A673 (cell line): ENCODE measurements at regions not wholly inside any gene's neighbourhood (a gene's known extent, or its start where the extent isn't known, plus 50 kb on each side); places are given as distances from the start of the nearest gene placed in this dataset.
"Not testable (repeated sequence)": the region's sequence is repeated elsewhere in the genome, so short reads cannot be mapped to it uniquely, and the experiment has no call there.

Experiments
- BruUV-seq: library from RNA; stranded (reverse); fragments of 400-500 nt; replicated peaks from 2 replicates; lab custom pipeline; 2021; lab: Mats Ljungman, UMichigan
- CTCF ChIA-PET: fragments of 300-600 bp; sonication (Branson Sonifier 250); formaldehyde crosslinking; loops from one replicate; lab custom pipeline; 2022; ENCODE audit warnings: antibody characterized with exemption; lab: Charles Lee
- POLR2A ChIA-PET: fragments of 300-600 bp; sonication (Branson Sonifier 250); formaldehyde crosslinking; loops from one replicate; lab custom pipeline; 2022; ENCODE audit warnings: antibody characterized with exemption; ENCODE audit not compliant: low non-redundant PET; lab: Charles Lee
- DNase-seq: peaks from one replicate; pipeline ENCODE4 v3.0.0-alpha.2; 2015; ENCODE audit warnings: low spot score
- H3K27ac ChIP-seq: fragments of 200-600 bp; sonication (generic); 2 replicates; pipeline ENCODE4 v1.5.1; 2016; ENCODE audit warnings: mixed run types, low read depth, mild to moderate bottlenecking, mixed read lengths, antibody characterized with exemption, low read length; ENCODE audit not compliant: poor library complexity, severe bottlenecking
- H3K27me3 ChIP-seq: fragments of 200-600 bp; sonication (generic); replicated peaks from 2 replicates; pipeline ENCODE4 v1.6.1; 2017; ENCODE audit warnings: mixed run types, low read depth, mild to moderate bottlenecking, mixed read lengths, antibody characterized with exemption, low read length; ENCODE audit not compliant: insufficient read depth, poor library complexity
- H3K36me3 ChIP-seq: fragments of 200-600 bp; sonication (generic); 2 replicates; pipeline ENCODE4 v1.6.1; 2016; ENCODE audit warnings: mixed run types, mild to moderate bottlenecking, mixed read lengths, antibody characterized with exemption, low read length; ENCODE audit not compliant: insufficient read depth, poor library complexity, severe bottlenecking
- H3K4me1 ChIP-seq: fragments of 200-600 bp; sonication (generic); 2 replicates; pipeline ENCODE4 v1.6.1; 2017; ENCODE audit warnings: mixed run types, mild to moderate bottlenecking, mixed read lengths, antibody characterized with exemption, low read length; ENCODE audit not compliant: insufficient read depth, poor library complexity, severe bottlenecking
- H3K4me3 ChIP-seq: fragments of 200-600 bp; sonication (generic); 2 replicates; pipeline ENCODE4 v1.5.1; 2016; ENCODE audit warnings: low read depth, mixed run types, mild to moderate bottlenecking, mixed read lengths, low read length; ENCODE audit not compliant: poor library complexity, severe bottlenecking
- H3K9me3 ChIP-seq: fragments of 200-600 bp; sonication (generic); 2 replicates; pipeline ENCODE4 v1.6.1; 2016; ENCODE audit warnings: mixed run types, low read depth, mild to moderate bottlenecking, mixed read lengths, antibody characterized with exemption, low read length; ENCODE audit not compliant: poor library complexity, severe bottlenecking
- CTCF ChIP-seq: fragments of 300-800, 200-600 bp; sonication (generic); conservative IDR thresholded peaks from 2 replicates; pipeline ENCODE4 v1.5.1; 2017; ENCODE audit warnings: low read depth, mild to moderate bottlenecking, antibody characterized with exemption, low read length, moderate library complexity, mixed read lengths
- EZH2 ChIP-seq: fragments of 200-600 bp; sonication (generic); IDR thresholded peaks from 2 replicates; pipeline ENCODE4 v1.6.1; 2017; ENCODE audit warnings: borderline replicate concordance, low read depth, mild to moderate bottlenecking, mixed read lengths, antibody characterized with exemption, low read length; ENCODE audit not compliant: poor library complexity, severe bottlenecking
- intact Hi-C: fragments of 100-400 bp; cut with micrococcal nuclease; formaldehyde crosslinking; loops from one replicate; pipeline ENCODE4 v1.10.0; 2022; ENCODE audit not compliant: unreplicated experiment

GRCh38 chr21:9757572-9757971, 763.8 kb upstream of the TPTE start:
- H3K4me3 ChIP-seq, intact Hi-C loops, H3K27me3 ChIP-seq, CTCF ChIA-PET, DNase-seq, H3K36me3 ChIP-seq, H3K27ac ChIP-seq, POLR2A ChIA-PET, BruUV-seq, H3K4me1 ChIP-seq: not testable (repeated sequence)
- H3K9me3 ChIP-seq, result peaks cover 79% of the 10 kb centered on the region

DNA sequence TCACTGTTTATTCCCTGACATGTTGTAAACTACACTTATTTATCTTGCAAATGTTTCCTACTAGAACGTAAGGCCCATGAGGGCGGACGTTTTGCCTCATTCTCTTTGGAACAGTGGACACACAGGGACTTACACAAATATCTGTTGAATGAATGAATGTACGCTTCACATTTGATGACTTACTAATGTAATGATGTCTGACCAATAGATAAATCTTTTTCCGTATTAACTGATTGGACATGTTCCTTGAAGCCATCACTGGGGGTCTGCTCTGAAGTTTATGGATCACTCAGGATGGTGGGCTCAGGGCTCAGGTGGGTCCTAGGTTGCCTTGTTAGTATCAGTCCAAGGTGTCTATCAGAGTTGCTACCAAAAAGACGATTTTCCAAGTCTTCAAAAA, 763.2 kb upstream of the TPTE start:
- Histone ChIP-seq H3K4me1 (no peaks in the 10 kb centered on the region), H3K27me3 (no peaks in the 10 kb centered on the region), H3K36me3 (no peaks in the 10 kb centered on the region), H3K9me3 (peaks cover 77% of the 10 kb centered on the region), H3K4me3 (no peak overlapping the region), H3K27ac (no peak overlapping the region)
- DNase-seq, result no peak
- POLR2A ChIA-PET, result no interaction called here
- CTCF ChIA-PET, result no interaction called here
- TF ChIP-seq CTCF, result no peak
- no peak for TF ChIP-seq EZH2
- no TSS peak for BruUV-seq
- intact Hi-C loops, result no loop called here

DNA sequence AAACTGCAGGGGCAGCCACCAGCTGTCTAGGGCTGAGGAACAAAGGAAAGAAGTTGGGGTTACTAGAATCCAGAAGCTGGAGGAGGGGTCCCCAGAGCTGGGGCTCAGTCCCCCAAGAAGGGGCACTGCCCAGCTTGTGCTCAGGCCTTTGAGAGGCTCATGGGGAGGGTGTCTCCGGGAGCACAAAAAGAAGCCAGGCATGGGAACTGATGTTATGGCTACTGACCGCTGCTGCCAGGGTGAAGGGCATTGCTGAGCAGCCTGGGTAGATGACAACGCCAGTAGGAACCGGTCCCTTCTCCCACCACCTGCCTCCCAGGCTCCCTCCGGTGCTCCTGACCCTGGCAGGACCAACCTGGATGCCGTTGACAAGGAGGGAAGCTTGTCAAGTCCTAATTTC, 762.5 kb upstream of the TPTE start:
- Histone ChIP-seq H3K4me3 (no peak overlapping the region), H3K27ac (no peak overlapping the region), H3K36me3 (no peaks in the 10 kb centered on the region), H3K27me3 (no peaks in the 10 kb centered on the region), H3K9me3 (peaks cover 77% of the 10 kb centered on the region), H3K4me1 (no peaks in the 10 kb centered on the region)
- CTCF ChIA-PET, result no interaction called here
- POLR2A ChIA-PET, result no interaction called here
- no TSS peak for BruUV-seq
- intact Hi-C loops, result no loop called here
- no peak for DNase-seq
- no peak for TF ChIP-seq EZH2
- no peak for TF ChIP-seq CTCF

- no peaks in the 10 kb centered on the region for H3K4me1 ChIP-seq
- ChIA-PET CTCF (no interaction called here), POLR2A (no interaction called here)
- no TSS peak for BruUV-seq
- no peaks in the 10 kb centered on the region for H3K27me3 ChIP-seq
- intact Hi-C loops, result no loop called here
- DNase-seq, result no peak
- no peaks in the 10 kb centered on the region for H3K36me3 ChIP-seq
- peaks cover 75% of the 10 kb centered on the region for H3K9me3 ChIP-seq
- no peak overlapping the region for H3K27ac ChIP-seq
- no peak overlapping the region for H3K4me3 ChIP-seq
- TF ChIP-seq EZH2 (no peak), CTCF (no peak)
These were observed 761.4 kb upstream of the TPTE start for GRCh38 chr21:9759972-9760371.
